Stimulated activated CD4-positive, alpha-beta T cell treated with anti-CD3 and anti-CD28 coated beads, Interleukin-4, amount 100 ng/mL, for 24 hours (primary cell): ENCODE measurements at regions not wholly inside any gene's neighbourhood (a gene's known extent, or its start where the extent isn't known, plus 50 kb on each side); places are given as distances from the start of the nearest gene placed in this dataset.
"Not testable (repeated sequence)": the region's sequence is repeated elsewhere in the genome, so short reads cannot be mapped to it uniquely, and the experiment has no call there.

Experiments
- DNase-seq: peaks from one replicate; pipeline ENCODE4 v3.0.0-alpha.2; 2020

DNA sequence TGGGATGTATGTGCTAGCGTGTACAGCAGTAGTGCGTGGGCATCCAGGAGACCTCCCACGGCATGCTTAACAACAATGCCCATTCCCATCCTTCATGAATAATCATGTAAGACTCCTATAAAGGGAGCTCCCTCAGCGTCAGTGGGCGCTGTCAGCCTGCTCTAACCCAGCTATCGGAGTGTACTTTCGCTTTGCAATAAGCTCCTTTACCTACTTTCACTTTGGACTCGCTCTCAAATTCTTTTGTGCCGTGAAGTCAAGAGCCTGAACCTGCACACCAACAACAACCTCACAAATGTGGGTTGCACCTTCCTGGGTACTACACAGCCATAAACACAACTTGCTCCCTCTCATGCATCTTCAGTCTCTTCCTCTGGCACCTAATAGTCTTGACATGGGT is 114.8 kb upstream of the PAXBP1 start:
- DNase-seq: peak; percentile 25

GRCh38 chr21:32887026-32887425 is 115.5 kb upstream of the PAXBP1 start:
- DNase-seq: no peak

- no peak for DNase-seq
These were observed 117.4 kb upstream of the PAXBP1 start for GRCh38 chr21:32888971-32889370.

DNA sequence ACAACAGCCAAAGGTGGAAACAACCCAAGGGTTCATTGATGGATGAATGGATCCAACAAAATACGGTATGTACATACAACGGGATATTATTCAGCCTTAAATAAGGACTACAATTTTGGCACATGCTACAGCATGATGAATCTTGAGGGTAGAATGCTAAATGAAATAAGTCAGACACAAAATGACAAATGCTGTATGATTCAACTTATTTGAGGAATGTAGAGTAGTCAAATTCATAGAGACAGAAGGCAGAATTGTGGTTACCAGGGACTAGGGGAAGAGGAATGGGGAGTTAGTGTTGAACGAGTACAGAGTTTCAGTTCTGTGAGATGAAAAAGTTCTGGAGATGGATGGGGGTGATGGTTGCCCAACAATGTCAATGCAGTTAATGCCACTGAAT is 118.0 kb upstream of the PAXBP1 start:
- DNase-seq: no peak

- DNase-seq: no peak
These were observed 122.8 kb upstream of the PAXBP1 start for GRCh38 chr21:32894321-32894720.

DNA sequence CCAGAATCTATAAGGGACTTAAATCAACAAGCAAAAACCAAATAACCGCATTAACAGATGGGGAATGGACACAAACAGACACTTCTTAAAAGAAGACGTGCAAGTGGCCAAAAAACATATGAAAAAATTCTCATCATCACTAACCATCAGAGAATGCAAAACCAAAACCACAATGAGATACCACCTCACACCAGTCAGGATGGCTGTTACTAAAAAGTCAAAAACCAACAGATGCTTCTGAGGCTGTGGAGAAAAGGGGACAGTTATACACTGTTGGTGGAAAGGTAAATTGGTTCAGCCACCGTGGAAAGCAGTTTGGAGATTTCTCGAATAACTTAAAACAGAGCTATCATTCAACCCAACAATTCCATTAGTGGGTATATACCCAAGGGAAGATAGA is 124.9 kb upstream of the OLIG2 start:
- DNase-seq: no peak

DNA sequence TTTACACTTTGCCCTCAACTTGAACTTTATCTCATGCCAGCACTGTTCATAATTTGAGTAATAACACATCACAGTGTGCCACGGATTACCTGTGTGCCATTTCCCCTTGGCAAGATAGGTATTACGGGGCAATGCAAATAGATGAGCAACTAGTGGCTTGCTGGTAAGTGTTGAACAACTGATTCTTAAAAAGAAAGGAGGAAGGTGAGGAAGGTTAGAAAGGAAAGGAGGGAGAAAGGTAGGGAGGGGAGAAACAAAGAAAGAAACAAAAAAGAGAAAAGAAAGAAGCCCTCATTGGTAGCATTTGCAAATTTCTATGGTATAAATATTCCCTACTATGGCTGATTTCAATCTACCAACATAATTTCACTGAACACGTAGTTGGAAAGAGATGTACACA is 118.2 kb upstream of the OLIG2 start:
- no peak for DNase-seq

GRCh38 chr21:32908534-32908933 is 117.2 kb upstream of the OLIG2 start:
- DNase-seq: no peak

- no peak for DNase-seq
These were observed 116.3 kb upstream of the OLIG2 start for GRCh38 chr21:32909393-32909792.

GRCh38 chr21:32914424-32915039 is 111.2 kb upstream of the OLIG2 start:
- DNase-seq: no peak

DNA sequence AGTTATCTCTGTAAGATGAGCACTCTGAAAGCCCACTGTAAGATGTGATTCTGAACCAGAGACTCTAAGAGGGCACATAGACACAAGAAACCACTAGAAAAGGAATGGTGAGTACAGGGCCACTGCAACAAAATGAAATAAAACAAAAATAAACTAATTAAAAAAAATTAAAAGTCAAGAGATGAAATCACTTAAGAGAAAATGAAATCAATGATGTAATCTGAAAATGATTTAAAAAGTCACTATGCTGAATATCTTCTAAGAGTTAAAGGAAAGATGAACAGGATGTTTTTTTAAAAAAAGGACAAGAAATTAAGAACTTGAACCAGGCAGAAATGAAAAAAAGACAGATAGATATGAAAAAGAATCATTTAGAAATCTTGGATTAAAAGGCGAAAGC is 110.6 kb upstream of the OLIG2 start:
- no peak for DNase-seq

GRCh38 chr21:32916088-32916487 is 109.6 kb upstream of the OLIG2 start:
- DNase-seq: no peak

GRCh38 chr21:32916522-32917099 is 109.1 kb upstream of the OLIG2 start:
- no peak for DNase-seq

GRCh38 chr21:32917362-32918135 is 108.2 kb upstream of the OLIG2 start:
- no peak for DNase-seq

GRCh38 chr21:32918478-32919120 is 107.1 kb upstream of the OLIG2 start:
- no peak for DNase-seq

GRCh38 chr21:32920474-32920873 is 105.3 kb upstream of the OLIG2 start:
- no peak for DNase-seq

GRCh38 chr21:32921632-32922230 is 104.0 kb upstream of the OLIG2 start:
- peak; percentile 45 for DNase-seq

GRCh38 chr21:32925098-32925497 is 100.6 kb upstream of the OLIG2 start:
- no peak for DNase-seq

- peak; percentile 16 for DNase-seq
These were observed 96.1 kb upstream of the OLIG2 start for GRCh38 chr21:32929633-32930038.

DNA sequence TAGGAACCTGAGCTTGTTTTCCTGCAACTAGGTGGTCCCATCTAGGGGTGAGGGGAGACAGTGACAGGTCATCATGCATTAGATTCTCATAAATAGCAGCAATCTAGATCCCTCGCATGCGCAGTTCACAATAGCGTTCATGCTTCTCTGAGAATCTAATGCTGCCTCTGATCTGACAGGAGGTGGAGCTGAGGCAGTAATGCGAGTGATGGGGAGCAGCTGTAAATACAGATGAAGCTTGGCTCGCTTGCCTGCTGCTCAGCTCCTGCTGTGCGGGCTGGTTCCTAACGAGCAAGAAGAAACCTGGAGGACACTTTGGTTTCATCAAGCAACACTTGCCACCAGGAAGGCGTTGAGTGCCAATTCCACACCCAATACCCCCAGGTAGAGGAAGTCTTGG is 95.1 kb upstream of the OLIG2 start:
- no peak for DNase-seq

GRCh38 chr21:32934068-32934467 is 91.7 kb upstream of the OLIG2 start:
- DNase-seq: not testable (repeated sequence)

DNA sequence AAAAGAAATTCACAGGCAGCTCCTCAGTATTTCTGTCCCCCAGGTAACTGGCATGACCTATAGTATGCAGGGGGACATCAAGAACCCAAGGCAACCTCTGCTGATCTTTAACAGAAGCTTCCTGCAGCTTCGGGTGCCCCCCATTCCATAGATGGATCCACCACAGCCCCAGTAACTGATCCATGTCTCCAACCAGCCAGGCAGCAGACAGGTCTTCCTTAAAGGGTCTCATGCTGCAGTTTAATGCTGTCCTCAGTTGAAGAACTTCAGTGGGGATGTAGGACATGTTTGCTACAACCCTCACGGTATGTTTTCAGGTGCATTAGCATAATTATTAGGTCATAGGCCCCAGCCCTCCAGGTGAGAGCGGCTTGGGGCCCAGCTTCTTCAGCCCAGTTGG is 90.9 kb upstream of the OLIG2 start:
- no peak for DNase-seq
